ENCODE measurements at regions not wholly inside any gene's neighbourhood (a gene's known extent, or its start where the extent isn't known, plus 50 kb on each side); places are given as distances from the start of the nearest gene placed in this dataset.

GRCh38 chr2:120798567-120799247 lies 63.0 kb downstream of the GLI2 start:
- POLR2A ChIA-PET, result no interaction called here
- Mint-ChIP-seq H3K27me3 (peaks cover 0 to 2% (median 0%) of the 10 kb centered on the region in 5 donors), H3K9me3 (no peaks in the 10 kb centered on the region), H3K36me3 (no peaks in the 10 kb centered on the region), H3K4me1 (no peaks in the 10 kb centered on the region), H3K4me3 (no peak overlapping the region), H3K27ac (no peak overlapping the region)
- DNase-seq, result no peak
- no peak for ATAC-seq

GRCh38 chr2:120802158-120802557 lies 66.5 kb downstream of the GLI2 start:
- no peak for ATAC-seq
- H3K27ac Mint-ChIP-seq, result no peak overlapping the region
- POLR2A ChIA-PET, result no interaction called here

DNA sequence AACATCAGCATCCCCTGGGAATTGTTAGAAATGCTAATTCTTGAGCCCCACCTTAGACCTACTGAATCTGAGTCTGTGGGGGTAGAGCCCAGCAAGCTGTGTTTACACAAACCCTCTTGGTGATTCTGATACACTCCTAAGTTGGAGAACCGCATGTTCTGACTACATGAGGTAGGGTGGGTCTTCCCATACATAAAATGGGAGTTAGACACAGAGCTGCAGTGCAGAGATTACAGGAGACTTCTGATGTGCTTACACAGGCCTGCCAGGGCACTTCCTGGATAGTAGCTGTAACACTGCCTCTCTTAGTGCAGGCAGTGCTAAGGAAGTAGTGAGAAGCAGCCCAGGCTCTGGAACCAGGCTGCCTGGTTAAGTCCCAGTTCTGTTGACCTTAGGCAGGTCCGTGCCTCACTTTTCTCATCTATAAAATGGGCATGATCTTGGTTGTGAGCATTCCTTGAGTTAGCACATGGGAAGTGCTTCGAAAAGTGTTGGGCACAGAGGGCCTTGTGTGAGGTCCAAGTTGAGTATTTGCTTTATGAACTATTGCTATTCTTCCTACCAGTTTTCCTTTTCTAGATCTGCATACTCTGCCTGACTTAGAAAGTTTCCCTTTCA lies 67.3 kb downstream of the GLI2 start:
- no peak for DNase-seq
- no peaks in the 10 kb centered on the region for H3K9me3 Mint-ChIP-seq
- H3K27me3 Mint-ChIP-seq, result peaks cover 0 to 6% (median 0%) of the 10 kb centered on the region in 5 donors
- no peak overlapping the region for H3K4me3 Mint-ChIP-seq
- POLR2A ChIA-PET, result no interaction called here
- no peaks in the 10 kb centered on the region for H3K4me1 Mint-ChIP-seq
- no peak overlapping the region for H3K27ac Mint-ChIP-seq
- H3K36me3 Mint-ChIP-seq, result no peaks in the 10 kb centered on the region
- ATAC-seq, result no peak

More at GRCh38 chr2:120802158-120802557, 66.5 kb downstream of the GLI2 start:
- H3K9me3 Mint-ChIP-seq, result no peaks in the 10 kb centered on the region
- H3K36me3 Mint-ChIP-seq, result no peaks in the 10 kb centered on the region
- DNase-seq, result no peak
- no peaks in the 10 kb centered on the region for H3K4me1 Mint-ChIP-seq
- no peak overlapping the region for H3K4me3 Mint-ChIP-seq
- H3K27me3 Mint-ChIP-seq, result peaks cover 0 to 6% (median 0%) of the 10 kb centered on the region in 5 donors

GRCh38 chr2:120803764-120804335 lies 68.2 kb downstream of the GLI2 start:
- ATAC-seq (no peak), DNase-seq (no peak)
- Mint-ChIP-seq H3K4me3 (no peak overlapping the region), H3K9me3 (no peaks in the 10 kb centered on the region), H3K36me3 (no peaks in the 10 kb centered on the region), H3K4me1 (no peaks in the 10 kb centered on the region), H3K27ac (no peak overlapping the region), H3K27me3 (peaks cover 0 to 8% (median under 1%) of the 10 kb centered on the region in 5 donors)
- POLR2A ChIA-PET, result no interaction called here

GRCh38 chr2:120804459-120804858 lies 68.8 kb downstream of the GLI2 start:
- Mint-ChIP-seq H3K4me1 (no peaks in the 10 kb centered on the region), H3K36me3 (no peaks in the 10 kb centered on the region), H3K27me3 (peaks cover 0 to 14% (median 3%) of the 10 kb centered on the region in 5 donors), H3K27ac (no peak overlapping the region), H3K9me3 (no peaks in the 10 kb centered on the region), H3K4me3 (no peak overlapping the region)
- DNase-seq (no peak), ATAC-seq (no peak)
- POLR2A ChIA-PET, result no interaction called here

DNA sequence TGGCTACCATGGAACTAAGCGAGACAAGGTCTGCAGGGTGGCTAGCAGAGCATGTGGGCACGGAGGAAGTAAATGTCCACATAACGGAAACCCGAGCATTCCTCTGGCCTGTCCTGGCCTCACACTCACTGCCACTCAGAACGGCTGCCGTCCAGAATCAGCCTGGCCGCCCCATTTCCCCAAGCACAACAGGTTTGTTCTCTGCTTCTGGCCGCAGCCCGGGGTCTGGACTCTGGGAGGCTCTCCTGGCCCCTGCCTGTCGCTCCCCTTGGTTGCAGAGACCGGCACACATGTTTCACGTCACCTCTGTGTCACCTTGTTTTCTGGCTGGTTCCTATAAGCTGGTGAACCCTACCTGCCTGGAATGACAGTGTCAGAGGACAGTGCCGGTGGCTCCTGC lies 69.3 kb downstream of the GLI2 start:
- Mint-ChIP-seq H3K9me3 (no peaks in the 10 kb centered on the region), H3K27me3 (peaks cover 0 to 20% (median 3%) of the 10 kb centered on the region in 5 donors), H3K27ac (no peak overlapping the region), H3K4me1 (no peaks in the 10 kb centered on the region), H3K4me3 (no peak overlapping the region), H3K36me3 (no peaks in the 10 kb centered on the region)
- ATAC-seq (no peak), DNase-seq (no peak)
- POLR2A ChIA-PET, result no interaction called here

GRCh38 chr2:120805602-120806001 lies 69.9 kb downstream of the GLI2 start:
- Mint-ChIP-seq H3K27ac (no peak overlapping the region), H3K4me3 (no peak overlapping the region), H3K9me3 (no peaks in the 10 kb centered on the region), H3K27me3 (peaks cover 0 to 20% (median 3%) of the 10 kb centered on the region in 5 donors), H3K4me1 (no peaks in the 10 kb centered on the region), H3K36me3 (no peaks in the 10 kb centered on the region)
- DNase-seq (no peak), ATAC-seq (no peak)
- POLR2A ChIA-PET, result no interaction called here

GRCh38 chr2:120807751-120808150 lies 72.1 kb downstream of the GLI2 start:
- DNase-seq (no peak), ATAC-seq (no peak)
- Mint-ChIP-seq H3K4me1 (no peaks in the 10 kb centered on the region), H3K27me3 (peaks cover 0 to 20% (median 8%) of the 10 kb centered on the region in 5 donors), H3K9me3 (no peaks in the 10 kb centered on the region), H3K27ac (no peak overlapping the region), H3K36me3 (no peaks in the 10 kb centered on the region), H3K4me3 (no peak overlapping the region)
- POLR2A ChIA-PET, result no interaction called here

GRCh38 chr2:120809151-120809550 lies 73.5 kb downstream of the GLI2 start:
- POLR2A ChIA-PET, result no interaction called here
- H3K36me3 Mint-ChIP-seq, result no peaks in the 10 kb centered on the region
- no peaks in the 10 kb centered on the region for H3K4me1 Mint-ChIP-seq
- H3K9me3 Mint-ChIP-seq, result no peaks in the 10 kb centered on the region
- H3K27ac Mint-ChIP-seq, result no peak overlapping the region
- peaks cover 2 to 20% (median 8%) of the 10 kb centered on the region in 5 donors for H3K27me3 Mint-ChIP-seq
- H3K4me3 Mint-ChIP-seq, result no peak overlapping the region
- ATAC-seq (no peak), DNase-seq (no peak)

DNA sequence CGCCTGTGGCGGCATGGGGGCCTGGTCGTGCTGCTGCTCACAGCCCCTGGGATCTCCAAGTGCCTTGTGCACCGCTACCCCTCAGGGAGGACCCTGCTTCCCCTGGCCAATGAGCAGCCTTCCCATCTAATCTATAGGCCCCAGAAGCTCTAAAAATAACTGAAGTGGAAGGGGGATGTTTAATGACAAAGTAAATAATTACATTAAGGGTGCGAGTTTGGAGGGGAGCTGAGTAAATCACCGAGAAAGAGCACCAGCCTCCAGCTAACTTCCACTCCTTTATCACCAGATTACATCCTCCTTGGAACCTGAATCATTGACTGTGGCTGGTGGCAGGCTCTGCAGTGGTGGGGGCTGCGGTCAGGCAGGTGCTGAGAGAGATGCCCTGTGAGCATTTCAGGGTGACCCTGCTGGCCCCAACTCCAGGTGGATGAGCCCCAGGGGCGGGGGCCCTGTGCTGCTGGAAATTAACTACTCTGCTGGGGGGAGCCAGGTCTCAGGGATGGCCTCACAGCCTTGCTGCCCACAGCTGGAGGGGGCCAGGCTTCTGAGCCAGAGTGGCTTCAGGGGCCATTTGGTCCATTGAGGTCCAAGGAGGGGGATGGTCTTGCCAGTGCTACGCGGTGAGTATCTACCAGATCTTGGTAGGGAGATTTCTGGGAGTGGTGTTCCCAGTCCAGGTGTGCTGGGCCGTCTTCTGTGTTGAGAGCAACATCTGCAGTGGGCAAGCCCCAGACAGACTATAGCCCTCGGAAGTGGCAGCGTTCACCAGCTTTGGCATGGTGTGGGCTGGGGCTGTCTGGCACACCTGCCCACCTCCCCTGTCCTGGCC lies 74.2 kb downstream of the GLI2 start:
- POLR2A ChIA-PET, result no interaction called here
- Mint-ChIP-seq H3K27ac (no peak overlapping the region), H3K36me3 (no peaks in the 10 kb centered on the region), H3K9me3 (no peaks in the 10 kb centered on the region), H3K27me3 (peaks cover 2 to 20% (median 8%) of the 10 kb centered on the region in 5 donors), H3K4me1 (no peaks in the 10 kb centered on the region), H3K4me3 (no peak overlapping the region)
- DNase-seq (no peak), ATAC-seq (no peak)

DNA sequence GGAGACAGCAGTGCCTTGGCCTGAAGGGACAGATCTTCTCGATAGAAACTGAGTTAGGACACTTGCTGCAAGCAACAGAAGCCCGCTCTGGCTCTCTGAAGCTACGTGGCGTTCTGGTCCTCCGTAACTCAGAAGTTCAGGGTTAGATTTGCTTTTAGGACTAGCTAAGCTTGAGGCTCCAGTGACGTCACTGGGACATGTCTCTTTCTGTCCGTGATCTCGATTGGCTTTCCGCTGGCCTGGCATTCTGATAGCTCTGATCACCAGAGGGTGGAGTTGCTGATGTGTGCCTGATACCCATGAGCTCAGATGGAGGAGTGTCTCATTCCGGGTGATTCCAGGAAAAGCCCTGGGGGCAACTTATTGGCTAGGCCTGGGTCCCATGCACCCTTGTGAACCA lies 75.0 kb downstream of the GLI2 start:
- peaks cover 2 to 20% (median 8%) of the 10 kb centered on the region in 5 donors for H3K27me3 Mint-ChIP-seq
- no peaks in the 10 kb centered on the region for H3K9me3 Mint-ChIP-seq
- ATAC-seq (no peak), DNase-seq (no peak)
- no peaks in the 10 kb centered on the region for H3K4me1 Mint-ChIP-seq
- POLR2A ChIA-PET, result no interaction called here
- no peak overlapping the region for H3K27ac Mint-ChIP-seq
- no peak overlapping the region for H3K4me3 Mint-ChIP-seq
- H3K36me3 Mint-ChIP-seq, result no peaks in the 10 kb centered on the region

DNA sequence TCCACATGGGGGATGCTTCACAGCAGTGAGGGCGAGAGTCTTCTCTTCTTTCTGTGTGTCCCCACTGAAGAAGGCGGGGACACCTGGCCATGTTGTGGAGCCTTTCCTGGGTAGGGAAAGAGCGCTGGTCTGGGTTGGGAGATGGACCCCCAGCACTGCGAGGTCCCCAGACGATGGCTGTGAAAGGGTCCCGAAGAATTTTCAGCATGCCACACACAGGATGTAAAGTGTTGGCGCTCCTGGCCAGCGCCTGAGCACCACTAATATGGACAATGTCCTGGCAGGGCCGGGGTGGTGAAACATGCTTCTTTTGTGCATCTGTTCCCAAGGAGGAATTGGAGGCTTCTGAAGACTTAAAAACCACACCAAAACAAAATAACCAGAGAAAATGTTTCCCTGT lies 77.2 kb downstream of the GLI2 start:
- H3K36me3 Mint-ChIP-seq, result no peaks in the 10 kb centered on the region
- ATAC-seq, result no peak
- no peaks in the 10 kb centered on the region for H3K9me3 Mint-ChIP-seq
- peaks cover 2 to 14% (median 6%) of the 10 kb centered on the region in 5 donors for H3K27me3 Mint-ChIP-seq
- no peak overlapping the region for H3K27ac Mint-ChIP-seq
- POLR2A ChIA-PET, result no interaction called here
- DNase-seq, result no peak
- H3K4me1 Mint-ChIP-seq, result no peaks in the 10 kb centered on the region
- H3K4me3 Mint-ChIP-seq, result no peak overlapping the region

DNA sequence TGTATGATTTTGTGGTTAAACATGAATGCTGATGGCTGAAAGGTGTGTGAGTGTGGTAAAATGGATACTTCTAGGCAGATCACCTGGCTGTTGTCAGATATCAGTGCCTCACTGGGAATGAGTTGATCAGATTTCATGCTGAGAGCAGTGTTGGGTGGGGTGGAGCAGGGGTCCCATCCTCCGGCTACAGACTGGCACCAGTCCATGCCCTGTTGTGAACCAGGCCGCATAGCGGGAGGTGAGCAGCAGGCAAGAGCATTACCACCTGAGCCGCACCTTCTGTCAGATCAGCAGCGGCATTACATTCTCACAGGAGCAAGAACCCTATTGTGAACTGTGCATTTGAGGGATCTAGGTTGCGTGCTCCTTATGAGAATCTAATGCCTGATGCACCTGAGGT lies 78.7 kb downstream of the GLI2 start:
- no peak for ATAC-seq
- Mint-ChIP-seq H3K4me1 (no peaks in the 10 kb centered on the region), H3K27ac (no peak overlapping the region), H3K36me3 (no peaks in the 10 kb centered on the region), H3K4me3 (no peak overlapping the region), H3K27me3 (peaks cover under 1 to 7% (median 6%) of the 10 kb centered on the region in 5 donors), H3K9me3 (no peaks in the 10 kb centered on the region)
- peak in 1 of 10 donors; percentile 10 for DNase-seq
- POLR2A ChIA-PET, result no interaction called here

Data from naive thymus-derived CD8-positive, alpha-beta T cell (primary cell).